ENCODE measurements at regions not wholly inside any gene's neighbourhood (a gene's known extent, or its start where the extent isn't known, plus 50 kb on each side); places are given as distances from the start of the nearest gene placed in this dataset.
"Not testable (repeated sequence)": the region's sequence is repeated elsewhere in the genome, so short reads cannot be mapped to it uniquely, and the experiment has no call there.

DNA sequence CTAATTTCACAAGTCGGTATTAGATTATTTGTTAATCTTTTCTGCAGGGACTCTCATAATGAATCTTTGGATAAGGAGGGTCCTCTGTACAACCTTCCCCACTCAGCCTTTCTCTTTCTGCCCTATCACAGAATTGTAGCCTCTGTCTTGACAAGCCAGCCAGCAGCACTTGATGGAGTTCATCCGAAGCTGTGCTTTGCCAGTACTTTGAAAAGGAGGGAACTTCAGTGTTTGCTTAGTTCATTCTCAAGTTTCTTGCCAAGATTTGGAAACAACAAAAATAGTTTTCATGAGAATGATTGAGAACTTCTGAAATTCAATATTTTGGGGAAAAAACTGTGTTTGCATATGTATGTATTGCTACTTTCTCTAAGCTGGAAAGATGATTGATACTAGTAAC, 69.3 kb upstream of the HMGB1 start:
- Mint-ChIP-seq H3K4me1 (peaks cover 4% of the 10 kb centered on the region), H3K36me3 (ENCODE audit: low read depth) (no peaks in the 10 kb centered on the region), H3K27ac (ENCODE audit: unreplicated experiment) (no peak overlapping the region), H3K27me3 (ENCODE audit: low read depth) (no peaks in the 10 kb centered on the region), H3K9me3 (no peaks in the 10 kb centered on the region), H3K4me3 (no peak overlapping the region)
- TF ChIP-seq, protein P1, sequence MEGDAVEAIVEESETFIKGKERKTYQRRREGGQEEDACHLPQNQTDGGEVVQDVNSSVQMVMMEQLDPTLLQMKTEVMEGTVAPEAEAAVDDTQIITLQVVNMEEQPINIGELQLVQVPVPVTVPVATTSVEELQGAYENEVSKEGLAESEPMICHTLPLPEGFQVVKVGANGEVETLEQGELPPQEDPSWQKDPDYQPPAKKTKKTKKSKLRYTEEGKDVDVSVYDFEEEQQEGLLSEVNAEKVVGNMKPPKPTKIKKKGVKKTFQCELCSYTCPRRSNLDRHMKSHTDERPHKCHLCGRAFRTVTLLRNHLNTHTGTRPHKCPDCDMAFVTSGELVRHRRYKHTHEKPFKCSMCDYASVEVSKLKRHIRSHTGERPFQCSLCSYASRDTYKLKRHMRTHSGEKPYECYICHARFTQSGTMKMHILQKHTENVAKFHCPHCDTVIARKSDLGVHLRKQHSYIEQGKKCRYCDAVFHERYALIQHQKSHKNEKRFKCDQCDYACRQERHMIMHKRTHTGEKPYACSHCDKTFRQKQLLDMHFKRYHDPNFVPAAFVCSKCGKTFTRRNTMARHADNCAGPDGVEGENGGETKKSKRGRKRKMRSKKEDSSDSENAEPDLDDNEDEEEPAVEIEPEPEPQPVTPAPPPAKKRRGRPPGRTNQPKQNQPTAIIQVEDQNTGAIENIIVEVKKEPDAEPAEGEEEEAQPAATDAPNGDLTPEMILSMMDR (conservative IDR thresholded peaks at IDR 0.05) = no peak
- DNase-seq (ENCODE audit: low read depth, low spot score) = no peak

DNA sequence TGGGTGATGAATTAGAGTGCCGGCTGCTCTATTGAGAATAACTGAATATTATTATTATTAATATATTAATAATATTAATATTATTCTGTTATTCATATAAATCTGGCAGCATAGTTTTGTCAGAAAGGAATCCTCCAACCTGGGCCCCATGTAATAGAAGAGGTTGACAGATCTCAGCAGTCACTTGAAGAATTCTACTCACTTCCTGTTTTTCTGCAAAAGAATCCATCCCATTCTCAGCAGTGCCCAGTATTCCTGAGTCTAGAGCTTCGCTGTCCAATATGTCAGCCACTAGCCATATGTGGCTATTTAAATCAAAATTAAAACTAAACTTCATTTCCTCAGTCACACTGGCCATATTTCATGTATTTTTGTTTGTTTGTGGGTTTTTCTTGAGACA, 72.4 kb upstream of the USPL1 start:
- H3K4me3 Mint-ChIP-seq = no peak overlapping the region
- no peaks in the 10 kb centered on the region for H3K36me3 Mint-ChIP-seq (ENCODE audit: low read depth)
- H3K27ac Mint-ChIP-seq (ENCODE audit: unreplicated experiment) = no peak overlapping the region

DNA sequence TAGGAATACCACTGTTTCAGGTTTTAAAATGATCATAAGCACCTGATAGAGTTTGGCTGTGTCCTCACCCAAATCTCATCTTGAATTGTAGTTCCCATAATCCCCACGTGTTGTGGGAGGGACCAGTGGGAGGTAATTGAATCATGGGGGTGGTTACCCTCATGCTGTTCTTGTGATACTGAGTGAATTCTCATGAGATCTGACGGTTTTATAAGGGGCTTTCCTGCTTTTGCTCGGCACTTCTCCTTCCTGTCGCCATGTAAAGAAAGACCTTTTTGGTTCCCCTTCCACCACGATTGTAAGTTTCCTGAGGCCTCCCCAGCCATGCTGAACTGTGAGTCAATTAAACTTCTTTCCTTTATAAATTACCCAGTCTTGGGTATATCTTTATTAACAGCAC, 69.7 kb upstream of the USPL1 start:
- not testable (repeated sequence) for H3K27me3 Mint-ChIP-seq (ENCODE audit: low read depth); H3K4me1 Mint-ChIP-seq; DNase-seq (ENCODE audit: low read depth, low spot score); H3K27ac Mint-ChIP-seq (ENCODE audit: unreplicated experiment); H3K36me3 Mint-ChIP-seq (ENCODE audit: low read depth); H3K4me3 Mint-ChIP-seq; H3K9me3 Mint-ChIP-seq

More for the DNA sequence above, 72.4 kb upstream of the USPL1 start:
- Mint-ChIP-seq H3K4me1 (no peaks in the 10 kb centered on the region), H3K27me3 (ENCODE audit: low read depth) (no peaks in the 10 kb centered on the region), H3K9me3 (no peaks in the 10 kb centered on the region)
- TF ChIP-seq, protein P1 (conservative IDR thresholded peaks at IDR 0.05) = no peak
- DNase-seq (ENCODE audit: low read depth, low spot score) = no peak

DNA sequence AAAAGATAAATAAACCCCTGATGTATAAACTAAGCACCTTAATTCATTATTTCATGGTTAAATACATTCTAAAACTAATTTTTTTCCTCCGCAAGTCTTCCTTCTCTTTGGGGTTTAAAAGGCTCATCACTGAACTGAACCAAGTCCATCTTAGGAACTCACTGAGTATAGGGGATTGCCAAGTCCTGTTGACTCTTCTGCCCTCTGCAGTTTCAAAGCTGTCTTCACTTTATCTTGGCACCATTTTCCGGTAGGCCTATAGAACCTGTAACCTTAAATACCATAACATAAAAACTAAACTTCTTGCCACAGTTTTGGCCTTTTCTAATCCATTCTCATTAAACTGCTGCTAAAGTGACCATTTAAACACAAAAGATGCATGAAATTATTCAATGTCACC, 66.5 kb upstream of the USPL1 start:
- TF ChIP-seq, protein P1 (conservative IDR thresholded peaks at IDR 0.05) = peak; percentile 48
- Mint-ChIP-seq H3K27ac (ENCODE audit: unreplicated experiment) (no peak overlapping the region), H3K4me3 (no peak overlapping the region), H3K9me3 (peaks cover 4% of the 10 kb centered on the region), H3K36me3 (ENCODE audit: low read depth) (no peaks in the 10 kb centered on the region), H3K27me3 (ENCODE audit: low read depth) (no peaks in the 10 kb centered on the region), H3K4me1 (no peaks in the 10 kb centered on the region)
- no peak for DNase-seq (ENCODE audit: low read depth, low spot score)

DNA sequence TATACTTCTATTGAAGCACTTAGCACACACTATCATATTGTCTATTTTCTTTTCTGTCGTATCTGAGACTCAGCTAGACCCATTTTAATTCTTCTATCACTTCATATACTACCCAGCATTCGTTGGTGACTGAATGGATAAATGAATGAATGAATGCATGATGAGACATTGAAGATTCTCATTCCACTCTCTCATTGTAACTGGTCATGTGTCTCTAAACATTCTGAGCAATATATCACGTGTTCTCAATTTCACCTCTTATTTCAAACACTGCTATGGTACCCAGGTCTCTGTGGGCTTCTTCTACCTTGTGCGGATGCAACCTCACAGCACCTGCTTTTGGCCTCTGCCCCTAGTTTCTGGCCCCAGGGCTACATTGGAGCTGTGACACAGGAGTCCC, 65.2 kb upstream of the USPL1 start:
- Mint-ChIP-seq H3K4me3 (no peak overlapping the region), H3K4me1 (no peaks in the 10 kb centered on the region), H3K27ac (ENCODE audit: unreplicated experiment) (no peak overlapping the region), H3K27me3 (ENCODE audit: low read depth) (no peaks in the 10 kb centered on the region), H3K36me3 (ENCODE audit: low read depth) (no peaks in the 10 kb centered on the region), H3K9me3 (peaks cover 4% of the 10 kb centered on the region)
- TF ChIP-seq, protein P1 (conservative IDR thresholded peaks at IDR 0.05) = no peak
- DNase-seq (ENCODE audit: low read depth, low spot score) = no peak

DNA sequence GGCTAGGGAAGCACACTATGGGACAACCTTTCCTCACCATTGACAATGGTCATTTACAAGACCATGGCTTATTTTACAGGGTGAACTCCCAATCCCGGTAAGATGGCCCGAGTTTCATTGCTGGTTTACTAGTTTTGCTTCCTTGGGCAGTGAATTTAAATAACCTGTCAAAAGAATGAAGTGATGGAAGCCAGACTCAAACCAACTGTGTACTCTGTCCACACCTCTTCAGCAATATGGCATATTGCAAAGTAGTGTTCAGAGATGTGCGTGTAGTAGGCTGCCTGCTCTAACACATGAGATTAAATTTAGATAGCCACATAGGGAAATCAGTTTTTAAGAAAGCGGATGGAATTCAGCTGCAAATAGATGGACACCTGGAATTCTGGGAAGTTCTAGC, 58.4 kb upstream of the USPL1 start:
- TF ChIP-seq, protein P1 (conservative IDR thresholded peaks at IDR 0.05) = no peak
- H3K27ac Mint-ChIP-seq (ENCODE audit: unreplicated experiment) = no peak overlapping the region

More for the DNA sequence above, 58.4 kb upstream of the USPL1 start:
- DNase-seq (ENCODE audit: low read depth, low spot score) = no peak
- Mint-ChIP-seq H3K9me3 (peaks cover 4% of the 10 kb centered on the region), H3K27me3 (ENCODE audit: low read depth) (no peaks in the 10 kb centered on the region), H3K4me3 (no peak overlapping the region), H3K36me3 (ENCODE audit: low read depth) (no peaks in the 10 kb centered on the region), H3K4me1 (no peaks in the 10 kb centered on the region)

Measured in neural crest cell (in vitro differentiated cells).